ENCODE measurements at regions not wholly inside any gene's neighbourhood (a gene's known extent, or its start where the extent isn't known, plus 50 kb on each side); places are given as distances from the start of the nearest gene placed in this dataset.

GRCh38 chr6:10303608-10304506 lies 111.0 kb downstream of the TFAP2A start:
- DNase-seq: no peak

DNA sequence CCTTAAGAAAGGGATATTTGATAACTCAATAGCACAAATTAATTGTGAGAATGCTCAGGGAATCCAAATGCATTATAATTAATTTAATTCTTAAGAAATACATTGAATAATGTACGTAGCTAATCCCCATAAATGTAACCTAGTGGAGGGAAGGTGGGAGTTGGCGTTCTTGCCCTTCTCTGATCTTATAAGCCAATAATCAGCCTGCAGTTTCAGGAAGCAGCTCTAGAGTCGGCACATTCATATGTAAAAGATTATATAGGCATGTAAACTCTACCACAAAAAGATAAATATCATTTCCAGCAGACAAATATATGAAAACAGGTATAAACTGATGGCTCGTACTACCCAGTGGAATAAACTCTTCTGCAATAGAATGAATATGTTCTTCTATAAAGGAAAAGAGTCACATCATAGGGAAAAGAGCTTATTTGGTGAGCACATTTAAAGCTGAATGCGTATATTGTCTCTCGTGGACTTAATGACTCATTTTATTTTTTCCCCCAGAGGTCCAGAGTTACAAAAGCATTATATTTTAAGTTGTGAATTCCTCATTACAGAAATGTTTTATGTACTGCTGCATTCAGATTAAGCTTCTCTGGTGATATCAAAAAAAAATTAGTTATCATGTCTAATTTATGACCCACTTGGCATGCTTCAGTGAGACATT lies 112.2 kb downstream of the TFAP2A start:
- DNase-seq: no peak

DNA sequence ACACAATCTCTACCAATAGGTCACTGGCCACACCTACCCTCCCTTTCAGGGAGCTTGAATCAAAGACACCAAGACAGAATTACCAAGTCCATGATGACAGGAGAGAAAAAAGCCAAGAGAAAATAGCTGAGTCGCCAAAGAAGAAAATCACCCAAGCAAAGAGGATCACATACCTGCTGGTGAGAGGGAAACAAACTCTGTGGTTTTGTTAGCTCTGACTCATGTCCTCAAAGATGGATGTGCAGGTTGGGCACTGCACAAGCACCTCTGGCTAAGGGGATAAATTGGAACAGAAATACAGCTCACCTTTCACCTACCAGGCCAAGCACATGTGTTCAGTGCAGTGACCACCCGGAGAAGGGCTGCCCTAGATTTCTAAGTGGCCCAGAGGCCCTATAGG lies 114.8 kb downstream of the TFAP2A start:
- no peak for DNase-seq

DNA sequence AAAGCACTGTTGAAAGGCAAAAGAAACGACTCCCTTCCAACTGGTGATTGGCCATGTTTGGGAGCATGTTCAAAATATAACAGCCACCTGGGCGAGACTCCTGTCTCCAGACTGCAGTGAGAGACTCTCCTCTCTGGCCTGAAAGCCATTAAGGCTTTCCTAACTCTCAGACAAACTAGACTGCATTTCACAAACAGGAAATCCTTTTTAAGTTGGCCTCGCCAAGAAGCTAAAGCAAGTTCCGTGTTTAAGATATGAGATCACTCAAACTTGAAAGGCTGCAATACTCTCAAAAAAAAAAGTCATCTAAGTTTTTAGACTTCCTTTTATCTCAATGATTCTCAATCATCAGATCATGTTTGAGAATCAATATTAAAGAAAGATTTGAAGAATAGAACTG lies 117.0 kb downstream of the TFAP2A start:
- no peak for DNase-seq

- DNase-seq: no peak
Observed at GRCh38 chr6:10278746-10279145, 136.1 kb downstream of the TFAP2A start.

- no peak for DNase-seq
Observed at GRCh38 chr6:10276660-10277287, 138.1 kb downstream of the TFAP2A start.

GRCh38 chr6:10276106-10276505 lies 138.8 kb downstream of the TFAP2A start:
- DNase-seq: no peak

GRCh38 chr6:10272591-10272990 lies 142.3 kb downstream of the TFAP2A start:
- DNase-seq: no peak

- no peak for DNase-seq
Observed at GRCh38 chr6:10271982-10272381, 142.9 kb downstream of the TFAP2A start.

- DNase-seq: no peak
Observed at GRCh38 chr6:10269814-10270472, 144.9 kb downstream of the TFAP2A start.

DNA sequence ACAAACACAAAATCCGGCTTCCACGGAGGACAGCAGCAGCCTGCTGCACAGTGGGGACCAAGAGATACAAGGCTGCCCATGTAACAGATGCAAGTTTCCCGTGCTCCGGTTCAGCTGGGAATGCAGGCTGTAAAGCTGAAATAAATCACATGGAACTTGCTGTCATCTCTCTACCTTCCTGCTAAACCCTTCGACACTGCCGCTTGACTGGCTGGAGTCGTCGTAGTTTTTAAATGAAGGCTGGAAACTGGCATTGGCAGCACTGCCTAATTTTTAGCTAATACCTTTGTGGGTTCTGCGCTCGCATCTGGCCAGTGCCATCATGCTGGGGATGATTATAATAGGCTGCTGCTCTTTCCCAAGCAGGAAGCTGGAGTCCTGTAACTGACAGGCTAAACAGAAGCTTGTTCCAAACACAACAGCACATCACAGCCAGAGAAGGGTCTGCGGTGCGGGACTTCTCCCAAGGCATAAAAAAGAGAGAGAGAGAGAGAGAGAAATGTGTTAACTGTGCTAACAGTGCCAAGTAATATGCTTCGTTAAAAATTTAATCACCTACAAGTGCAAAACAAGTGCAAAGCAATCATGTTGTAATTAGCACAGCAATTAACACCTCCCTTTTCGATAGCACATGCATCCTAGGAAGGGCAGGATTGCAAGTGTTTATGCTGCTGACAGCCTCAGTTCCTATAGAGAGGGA lies 146.1 kb downstream of the TFAP2A start:
- no peak for DNase-seq

GRCh38 chr6:10268111-10268510 lies 146.8 kb downstream of the TFAP2A start:
- DNase-seq: no peak

DNA sequence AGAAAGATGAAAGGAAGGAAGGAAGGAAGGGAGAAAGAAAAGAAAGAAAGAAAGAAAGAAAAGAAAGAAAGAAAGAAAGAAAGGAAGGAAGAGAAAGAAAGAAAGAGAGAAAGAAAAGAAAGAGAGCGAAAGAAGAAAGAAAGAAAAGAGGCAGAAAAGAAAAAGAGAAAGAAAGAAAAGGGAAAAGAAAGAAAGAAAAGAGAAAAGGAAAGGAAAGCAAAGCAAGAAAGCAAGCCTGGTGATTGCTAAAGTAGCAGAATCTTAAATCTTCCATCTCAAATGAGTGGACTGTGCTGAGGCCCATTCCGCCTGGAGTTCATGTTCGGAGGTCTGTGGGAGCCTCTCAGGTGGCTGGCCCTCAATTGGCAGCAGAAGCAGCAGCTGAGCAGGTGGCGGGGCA lies 148.4 kb downstream of the TFAP2A start:
- no peak for DNase-seq

- DNase-seq: no peak
Observed at GRCh38 chr6:10266061-10266460, 148.8 kb downstream of the TFAP2A start.

DNA sequence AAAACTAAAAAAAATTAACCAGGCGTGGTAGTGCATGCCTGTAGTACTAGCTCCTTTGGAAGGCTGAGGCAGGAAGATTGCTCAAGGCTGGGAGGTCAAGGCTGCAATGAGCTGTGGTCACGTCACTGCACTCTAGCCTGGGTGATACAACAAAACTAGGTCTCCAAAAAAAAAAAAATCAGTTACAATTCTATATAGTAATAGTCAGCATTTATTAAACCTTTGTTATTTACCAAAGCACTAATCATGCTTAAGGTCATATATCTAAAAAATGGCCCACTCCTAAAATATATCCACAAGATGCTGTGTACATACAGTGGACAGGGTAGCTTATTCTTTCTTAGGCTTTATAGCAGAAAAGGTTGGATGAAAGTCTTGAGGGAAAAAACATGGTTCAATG lies 152.4 kb downstream of the TFAP2A start:
- DNase-seq: no peak

DNA sequence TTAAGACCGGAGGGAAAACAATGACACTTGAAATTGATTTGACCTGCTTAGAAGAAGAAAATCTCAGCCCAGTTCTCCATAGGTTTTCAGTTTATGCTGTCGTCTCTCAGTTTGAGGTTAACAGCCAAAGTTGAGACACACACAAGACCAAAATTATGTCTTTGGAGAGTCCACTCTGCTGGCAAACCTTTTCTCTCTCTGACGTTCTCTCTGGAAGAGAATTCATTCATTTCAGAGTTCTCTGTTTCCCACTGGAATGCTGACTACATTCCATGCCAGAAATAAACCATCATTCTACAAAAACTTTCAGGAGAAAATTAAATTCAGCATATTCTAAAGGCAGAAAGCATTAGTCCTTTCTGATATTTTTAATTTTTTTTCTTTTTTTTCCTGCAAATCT lies 155.2 kb downstream of the TFAP2A start:
- no peak for DNase-seq

- DNase-seq: no peak
Observed at GRCh38 chr6:10258341-10258740, 156.5 kb downstream of the TFAP2A start.

DNA sequence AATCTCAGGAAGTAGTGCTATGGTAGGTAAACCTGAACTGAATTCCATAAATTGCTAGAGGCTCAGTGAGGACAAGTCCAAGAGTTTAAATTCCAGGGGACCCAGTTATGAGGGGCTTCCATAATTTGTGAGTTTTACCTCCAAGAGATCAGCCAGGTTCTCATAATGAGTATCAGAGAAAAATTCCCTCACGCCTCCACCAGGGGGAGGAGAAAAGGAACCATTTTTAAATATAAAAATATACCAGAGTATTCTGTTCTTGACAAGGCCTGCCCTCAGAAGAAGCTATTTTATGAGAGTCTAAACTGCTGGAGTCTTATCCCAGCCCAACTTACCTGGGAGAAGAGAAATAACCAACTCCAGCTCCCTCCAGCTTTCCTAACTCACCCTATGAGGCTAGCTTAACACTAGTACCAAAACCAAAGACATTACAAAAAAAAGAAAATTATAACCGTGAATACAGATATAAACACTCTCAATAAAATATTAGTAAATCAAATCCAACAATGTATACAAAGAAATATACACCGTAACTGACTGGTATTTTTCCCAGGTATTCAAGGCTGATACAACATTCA lies 158.7 kb downstream of the TFAP2A start:
- no peak for DNase-seq

GRCh38 chr6:10250655-10251220 lies 164.1 kb downstream of the TFAP2A start:
- DNase-seq: no peak

DNA sequence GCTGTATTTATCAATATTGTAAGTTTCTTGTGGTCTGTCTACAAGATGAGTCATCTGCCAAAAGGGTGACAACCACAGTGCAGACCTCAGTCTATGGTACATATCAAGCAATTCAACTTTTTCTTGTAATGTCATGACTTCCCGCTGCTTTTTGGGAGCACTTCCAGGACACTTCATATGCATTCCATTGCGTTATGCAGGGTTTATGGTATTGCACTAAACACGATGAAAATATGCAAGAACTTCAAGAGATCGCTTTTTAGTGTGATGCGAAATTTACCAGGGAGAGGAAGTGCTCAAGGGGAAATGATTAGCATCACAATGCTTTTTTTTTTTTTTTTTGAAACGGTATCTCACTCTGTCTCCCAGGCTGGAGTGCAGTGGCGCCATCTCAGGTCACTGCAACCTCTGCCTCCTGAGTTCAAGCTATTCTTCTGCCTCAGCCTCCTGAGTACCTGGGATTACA lies 166.5 kb downstream of the TFAP2A start:
- no peak for DNase-seq

DNA sequence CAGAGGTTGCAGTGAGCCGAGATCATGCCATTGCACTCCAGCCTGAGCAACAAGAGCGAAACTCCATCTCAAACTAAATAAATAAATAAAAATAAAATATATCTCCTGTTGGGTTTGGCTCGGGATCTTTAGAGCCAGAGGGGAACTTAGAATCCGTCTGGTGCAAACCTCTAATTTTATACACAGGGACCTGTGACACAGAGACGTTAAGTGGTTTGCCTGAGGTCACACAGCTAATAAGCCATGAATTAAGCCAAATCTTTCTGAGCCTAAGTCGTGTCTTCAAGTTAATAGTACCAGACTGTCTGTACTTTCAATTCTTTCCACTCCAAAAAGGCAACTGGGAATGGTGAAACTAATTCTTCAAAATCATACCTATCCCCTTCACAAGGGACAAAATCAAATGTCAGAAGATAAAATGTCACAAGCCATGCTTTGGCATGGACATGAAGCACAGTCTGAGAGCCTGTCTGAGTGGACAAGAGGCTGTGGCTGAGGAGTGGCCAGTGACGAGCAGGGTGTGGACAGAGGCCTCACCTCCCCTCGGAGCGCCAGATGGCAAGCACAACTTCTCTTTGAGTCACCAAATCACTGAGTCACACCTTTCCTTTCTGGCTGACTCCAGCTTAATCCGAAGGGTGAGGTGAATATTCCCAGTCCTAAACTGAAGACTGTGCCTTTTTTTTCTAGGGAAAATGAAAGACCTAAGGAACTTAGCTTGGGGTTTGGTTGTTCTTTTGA lies 177.4 kb downstream of the TFAP2A start:
- no peak for DNase-seq
